Large intestine (tissue), 3 donors: ENCODE measurements at regions not wholly inside any gene's neighbourhood (a gene's known extent, or its start where the extent isn't known, plus 50 kb on each side); places are given as distances from the start of the nearest gene placed in this dataset.
A peak's percentile ranks its signal among the peaks of the same experiment; 100 is the strongest.
"Not testable (repeated sequence)": the region's sequence is repeated elsewhere in the genome, so short reads cannot be mapped to it uniquely, and the experiment has no call there.

Experiments
- DNase-seq, 2 donors: peaks; one replicate each; pipeline versions ENCODE4 v3.0.0 to v3.0.0-alpha.2; 2013
- H3K27ac ChIP-seq: one replicate; pipeline ENCODE4 v1.5.1; 2013; ENCODE audit warnings: low read length
- H3K27me3 ChIP-seq: 2 replicates; pipeline ENCODE4 v1.6.1; 2013; ENCODE audit warnings: low read length; ENCODE audit not compliant: control insufficient read depth, insufficient read depth
- H3K36me3 ChIP-seq: 2 replicates; pipeline ENCODE4 v1.6.1; 2013; ENCODE audit warnings: low read length; ENCODE audit not compliant: control insufficient read depth, insufficient read depth
- H3K4me1 ChIP-seq: one replicate; pipeline ENCODE4 v1.6.1; 2013; ENCODE audit warnings: low read length; ENCODE audit not compliant: control insufficient read depth, insufficient read depth
- H3K4me3 ChIP-seq: one replicate; pipeline ENCODE4 v1.5.1; 2013; ENCODE audit warnings: low read length
- H3K9me3 ChIP-seq: one replicate; pipeline ENCODE4 v1.6.1; 2013; ENCODE audit warnings: mild to moderate bottlenecking, low read depth, low read length, moderate library complexity; ENCODE audit not compliant: control insufficient read depth
- WGBS: methylation state at CpG from one replicate; pipeline ENCODE4 v1.1.5; 2013; ENCODE audit warnings: low lambda C conversion rate; ENCODE audit not compliant: insufficient coverage; 5-methylcytosine and 5-hydroxymethylcytosine counted together

GRCh38 chr2:175737722-175738361 is 264.2 kb downstream of the LNPK start:
- Histone ChIP-seq H3K27me3 (no peaks in the 10 kb centered on the region), H3K9me3 (no peaks in the 10 kb centered on the region), H3K4me3 (no peak overlapping the region), H3K4me1 (no peaks in the 10 kb centered on the region), H3K27ac (no peak overlapping the region), H3K36me3 (no peaks in the 10 kb centered on the region)
- 80% methylated on average over 1 of the region's 3 CpGs for WGBS
- no peak for DNase-seq

DNA sequence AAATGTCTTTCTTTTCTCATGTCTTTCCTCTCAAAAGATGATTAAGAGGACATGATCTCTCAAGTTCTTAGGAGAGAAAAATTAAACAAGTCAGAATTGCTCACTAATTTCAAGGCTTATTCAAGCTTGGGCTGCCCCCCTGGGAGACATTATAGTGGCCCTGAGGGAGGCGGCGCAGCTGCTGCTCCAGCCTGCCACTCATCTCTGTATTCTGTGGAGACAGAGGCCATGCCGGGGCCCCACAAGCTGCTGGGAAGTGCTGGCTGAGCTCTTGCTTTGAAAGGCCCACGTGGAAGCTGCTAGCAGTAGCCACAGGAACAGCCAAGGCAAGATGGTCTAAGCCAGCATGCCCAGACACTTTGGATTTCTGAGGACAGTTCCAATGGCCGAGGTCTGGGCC is 267.4 kb downstream of the LNPK start:
- WGBS: no CpG with 5 or more reads among the region's 5 CpGs
- Histone ChIP-seq H3K27me3 (no peaks in the 10 kb centered on the region), H3K36me3 (no peaks in the 10 kb centered on the region), H3K27ac (no peak overlapping the region), H3K4me1 (peaks cover 7% of the 10 kb centered on the region), H3K9me3 (no peaks in the 10 kb centered on the region), H3K4me3 (no peak overlapping the region)
- DNase-seq: no peak

- Histone ChIP-seq H3K9me3 (no peaks in the 10 kb centered on the region), H3K4me1 (peaks cover 12% of the 10 kb centered on the region), H3K4me3 (no peak overlapping the region), H3K27ac (no peak overlapping the region), H3K27me3 (no peaks in the 10 kb centered on the region), H3K36me3 (no peaks in the 10 kb centered on the region)
- peak; percentile 9 to 51 for DNase-seq
- WGBS: 57% methylated on average over 1 of the region's 2 CpGs
These were observed 269.5 kb downstream of the LNPK start for GRCh38 chr2:175732531-175732930.

- Histone ChIP-seq H3K27ac (no peak overlapping the region), H3K27me3 (no peaks in the 10 kb centered on the region), H3K9me3 (no peaks in the 10 kb centered on the region), H3K36me3 (no peaks in the 10 kb centered on the region), H3K4me3 (no peak overlapping the region), H3K4me1 (peaks cover 22% of the 10 kb centered on the region)
- 20% methylated on average over 1 of the region's 4 CpGs for WGBS
- DNase-seq: peak; percentile 14 to 74
These were observed 272.0 kb downstream of the LNPK start for GRCh38 chr2:175730050-175730449.

DNA sequence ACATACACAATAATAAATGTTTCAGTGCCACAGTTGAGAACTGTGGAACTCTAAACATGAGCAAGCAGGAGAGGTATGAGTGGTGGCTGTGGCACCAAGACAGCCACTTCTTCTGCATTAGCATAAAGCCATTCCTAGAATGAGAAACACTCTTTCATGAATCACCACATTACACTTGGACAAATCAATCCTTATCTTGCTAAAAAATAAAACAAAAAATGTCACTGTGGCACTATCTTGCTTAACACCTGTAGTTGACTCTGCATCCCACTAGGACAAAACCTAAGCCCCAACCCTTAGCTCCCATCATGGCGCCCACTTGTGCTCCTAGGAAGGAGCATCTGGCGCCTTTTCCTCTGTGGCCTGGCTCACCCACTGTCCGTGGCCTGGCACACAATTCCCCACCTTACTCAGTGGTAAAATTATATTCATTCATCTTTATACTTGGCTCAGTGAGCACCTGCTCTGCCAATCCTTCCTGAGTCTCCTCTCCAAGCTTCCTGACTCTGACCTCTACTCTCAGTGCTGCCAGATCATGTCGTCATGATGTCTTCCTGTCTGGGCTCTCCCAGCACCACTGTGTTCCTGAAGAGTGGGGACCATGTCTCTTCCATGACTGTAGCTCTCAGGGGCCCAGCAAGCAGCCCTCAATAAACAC is 272.9 kb downstream of the LNPK start:
- Histone ChIP-seq H3K4me1 (peaks cover 22% of the 10 kb centered on the region), H3K27me3 (no peaks in the 10 kb centered on the region), H3K9me3 (no peaks in the 10 kb centered on the region), H3K36me3 (no peaks in the 10 kb centered on the region), H3K27ac (no peak overlapping the region), H3K4me3 (no peak overlapping the region)
- WGBS: no CpG with 5 or more reads among the region's 4 CpGs
- DNase-seq: no peak

DNA sequence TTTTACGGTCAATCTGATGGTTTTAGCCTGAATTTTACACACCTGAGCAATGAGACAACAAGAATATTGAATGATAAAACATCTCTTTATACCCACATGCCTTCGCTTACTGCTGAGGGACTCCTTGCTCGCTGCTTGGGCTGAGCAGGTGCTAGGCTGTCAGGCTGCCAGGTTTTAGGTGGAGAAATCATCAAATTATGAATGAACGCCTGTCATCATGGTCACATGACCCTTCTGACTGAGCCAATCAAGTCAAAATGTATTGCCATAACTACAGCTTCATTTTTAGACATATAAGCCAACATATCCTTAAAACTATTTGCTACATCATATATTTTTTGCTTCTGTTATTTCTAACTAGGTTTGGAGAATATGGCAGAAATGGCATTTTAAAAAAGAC is 274.0 kb downstream of the LNPK start:
- Histone ChIP-seq H3K27me3 (no peaks in the 10 kb centered on the region), H3K9me3 (no peaks in the 10 kb centered on the region), H3K36me3 (no peaks in the 10 kb centered on the region), H3K4me3 (no peak overlapping the region), H3K4me1 (peaks cover 22% of the 10 kb centered on the region), H3K27ac (no peak overlapping the region)
- no peak for DNase-seq
- 100% methylated on average over 1 of the region's 4 CpGs for WGBS

- H3K36me3 ChIP-seq: no peaks in the 10 kb centered on the region
These were observed 275.8 kb downstream of the LNPK start for GRCh38 chr2:175726223-175726622.

DNA sequence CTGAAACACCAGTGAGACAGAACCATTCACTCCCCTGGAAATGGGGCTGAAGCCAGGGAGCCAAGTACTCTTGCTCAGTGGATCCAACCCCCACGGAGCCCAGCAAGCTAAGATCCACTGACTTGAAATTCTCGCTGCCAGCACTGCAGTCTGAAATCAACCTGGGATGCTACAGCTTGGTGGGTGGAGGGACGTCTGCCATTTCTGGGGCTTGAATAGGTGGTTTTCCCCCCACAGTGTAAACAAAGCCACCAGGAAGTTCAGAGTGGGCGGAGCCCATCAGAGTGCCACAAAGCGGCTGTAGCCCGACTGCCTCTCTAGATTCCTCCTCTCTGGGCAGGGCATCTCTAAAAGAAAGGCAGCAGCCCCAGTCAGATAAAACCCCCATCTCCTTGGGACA is 292.8 kb downstream of the LNPK start:
- DNase-seq: no peak
- Histone ChIP-seq H3K27me3 (no peaks in the 10 kb centered on the region), H3K4me3 (no peak overlapping the region), H3K27ac (no peak overlapping the region), H3K9me3 (no peaks in the 10 kb centered on the region), H3K36me3 (no peaks in the 10 kb centered on the region), H3K4me1 (no peaks in the 10 kb centered on the region)
- WGBS: no CpG with 5 or more reads among the region's 6 CpGs

More at GRCh38 chr2:175726223-175726622, 275.8 kb downstream of the LNPK start:
- peak; percentile 19 to 55 for DNase-seq
- peaks cover 22% of the 10 kb centered on the region for H3K4me1 ChIP-seq
- no peaks in the 10 kb centered on the region for H3K27me3 ChIP-seq
- no peak overlapping the region for H3K4me3 ChIP-seq
- no peak overlapping the region for H3K27ac ChIP-seq
- H3K9me3 ChIP-seq: no peaks in the 10 kb centered on the region
- WGBS: 0% methylated on average over 1 of the region's 2 CpGs

DNA sequence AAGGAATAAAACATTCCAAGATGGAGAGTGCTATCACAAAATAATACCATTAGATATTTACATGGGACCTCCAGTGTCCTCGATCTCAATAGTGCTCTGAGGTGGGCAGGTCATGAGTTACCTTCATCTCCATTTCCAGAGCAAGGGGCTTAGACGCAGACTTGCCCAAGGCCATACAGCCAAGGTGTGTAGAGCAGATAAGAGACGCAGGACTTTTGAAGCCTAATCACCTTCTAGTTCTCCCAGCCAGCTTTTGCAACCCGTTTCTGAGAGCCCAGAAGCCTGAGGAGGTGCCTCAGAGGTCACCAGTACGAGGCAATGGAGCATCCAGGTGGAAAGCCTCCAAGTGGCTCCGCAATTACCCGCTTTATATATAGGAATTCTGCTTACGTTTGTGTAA is 294.7 kb downstream of the LNPK start:
- H3K4me3 ChIP-seq: no peak overlapping the region
- DNase-seq: no peak
- H3K27me3 ChIP-seq: no peaks in the 10 kb centered on the region
- 94% methylated on average over 3 of the region's 8 CpGs for WGBS
- H3K9me3 ChIP-seq: no peaks in the 10 kb centered on the region
- no peaks in the 10 kb centered on the region for H3K4me1 ChIP-seq
- no peak overlapping the region for H3K27ac ChIP-seq
- no peaks in the 10 kb centered on the region for H3K36me3 ChIP-seq

- H3K9me3 ChIP-seq, H3K27me3 ChIP-seq, H3K27ac ChIP-seq, H3K36me3 ChIP-seq, DNase-seq, H3K4me1 ChIP-seq, H3K4me3 ChIP-seq: not testable (repeated sequence)
- WGBS: no CpG with 5 or more reads among the region's 22 CpGs
These were observed 297.5 kb downstream of the LNPK start for GRCh38 chr2:175704568-175704967.

- Histone ChIP-seq H3K9me3 (no peaks in the 10 kb centered on the region), H3K27me3 (peaks cover 9% of the 10 kb centered on the region), H3K4me3 (no peak overlapping the region), H3K36me3 (no peaks in the 10 kb centered on the region), H3K27ac (no peak overlapping the region), H3K4me1 (no peaks in the 10 kb centered on the region)
- DNase-seq: no peak
- WGBS: 100% methylated on average over 1 of the region's 1 CpG
These were observed 304.0 kb downstream of the LNPK start for GRCh38 chr2:175698061-175698460.
